ENCODE measurements at regions not wholly inside any gene's neighbourhood (a gene's known extent, or its start where the extent isn't known, plus 50 kb on each side); places are given as distances from the start of the nearest gene placed in this dataset.

GRCh38 chr4:116872941-116873340 is 212.4 kb downstream of the TRAM1L1 start:
- no peak for DNase-seq

DNA sequence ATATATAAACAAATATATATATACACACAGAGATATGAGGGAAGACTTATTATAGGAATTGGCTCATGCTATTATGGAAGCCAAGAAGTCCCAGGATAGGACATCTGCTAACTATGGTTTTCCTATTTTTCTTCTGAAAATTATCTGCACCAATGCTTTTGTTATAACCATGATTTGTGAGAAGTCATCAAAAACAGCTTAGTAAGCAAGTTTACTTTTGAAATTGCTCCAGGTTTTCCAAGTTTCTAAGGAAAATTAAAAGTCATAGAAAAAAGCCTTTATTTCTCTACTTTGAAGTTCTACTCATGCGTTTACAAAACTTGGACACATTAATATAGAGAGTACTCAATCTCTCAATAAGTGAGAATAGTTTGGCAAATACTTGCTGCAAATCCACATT is 213.1 kb downstream of the TRAM1L1 start:
- no peak for DNase-seq

GRCh38 chr4:116870686-116871085 is 214.7 kb downstream of the TRAM1L1 start:
- no peak for DNase-seq

GRCh38 chr4:116866106-116866505 is 219.3 kb downstream of the TRAM1L1 start:
- DNase-seq = no peak

GRCh38 chr4:116862592-116862991 is 222.8 kb downstream of the TRAM1L1 start:
- no peak for DNase-seq

DNA sequence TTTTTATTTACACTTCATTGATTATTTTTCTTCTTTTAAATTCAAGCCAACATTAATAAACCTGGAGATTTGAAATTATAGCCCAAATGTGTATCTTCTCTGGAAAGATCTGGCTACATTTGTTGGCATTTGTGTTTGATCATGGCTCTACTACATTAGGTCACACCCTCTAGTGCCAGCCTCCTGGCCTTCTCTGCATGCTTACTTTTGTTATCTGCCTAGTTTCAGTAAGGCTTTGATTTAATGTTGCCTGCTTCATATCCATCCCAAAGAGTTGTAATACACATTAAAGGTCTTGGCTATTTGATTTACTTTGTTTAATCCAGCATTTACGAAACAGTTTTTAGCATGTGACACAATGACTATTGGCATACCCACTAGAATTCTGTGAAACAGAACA is 224.5 kb downstream of the TRAM1L1 start:
- DNase-seq = no peak

GRCh38 chr4:116849620-116850019 is 235.8 kb downstream of the TRAM1L1 start:
- no peak for DNase-seq

DNA sequence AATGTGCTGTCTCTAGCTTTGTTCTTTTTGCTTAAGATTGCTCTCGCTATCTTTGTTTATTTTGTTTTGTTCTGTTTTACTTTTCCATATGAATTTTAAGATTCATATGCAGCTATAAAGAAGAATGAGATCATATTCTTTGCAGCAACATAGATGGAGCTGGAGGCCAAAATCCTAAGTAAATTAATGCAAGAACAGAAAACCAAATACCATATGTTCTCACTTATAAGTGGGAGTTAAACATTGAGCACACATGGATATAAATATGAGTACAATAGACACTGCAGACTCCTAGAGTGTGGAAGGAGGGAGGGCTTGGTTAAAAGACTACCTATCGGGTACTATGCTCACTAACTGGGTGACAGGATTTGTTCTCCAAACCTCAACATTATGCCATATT is 237.8 kb downstream of the TRAM1L1 start:
- DNase-seq = no peak

DNA sequence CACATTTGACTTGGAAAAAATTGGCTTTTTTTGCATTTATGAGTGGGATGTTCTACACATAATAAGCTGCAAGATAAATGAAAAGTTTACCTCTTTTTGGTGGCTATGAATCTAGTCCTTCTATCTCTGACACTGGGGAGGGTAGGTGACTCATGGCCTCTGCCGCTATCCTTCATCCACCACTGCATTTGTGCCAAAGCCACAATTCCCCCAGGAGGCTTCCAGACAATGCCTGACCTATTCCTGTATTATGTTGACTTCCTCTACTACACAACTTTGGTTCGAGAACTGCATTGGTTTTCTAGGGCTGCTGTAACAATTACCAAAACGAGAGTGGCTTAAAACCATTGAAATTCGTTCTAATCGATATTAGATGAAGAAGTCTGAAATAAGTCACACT is 245.6 kb downstream of the TRAM1L1 start:
- DNase-seq = no peak

DNA sequence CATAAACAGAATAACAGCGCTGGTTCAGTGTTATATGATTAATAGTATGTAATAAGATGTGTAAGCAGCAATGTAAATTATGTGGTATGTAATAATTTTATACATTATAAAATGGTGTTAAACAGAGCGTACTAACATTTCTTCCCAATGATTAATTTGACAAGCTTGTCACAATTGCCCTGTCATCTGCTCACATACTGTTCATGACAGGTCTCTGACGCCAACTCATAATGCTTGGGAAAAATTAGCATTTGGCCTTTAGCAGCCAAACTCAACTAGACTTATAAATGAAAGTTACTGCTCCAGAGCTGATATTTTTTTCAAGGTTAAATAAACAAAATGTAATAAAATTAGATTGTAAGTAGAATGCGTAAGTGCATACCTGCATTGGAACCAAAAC is 246.8 kb downstream of the TRAM1L1 start:
- peak in 4 of 56 donors; percentile 1 to 7 (median 4) for DNase-seq

- no peak for DNase-seq
Observed at GRCh38 chr4:116829187-116829586, 256.2 kb downstream of the TRAM1L1 start.

GRCh38 chr4:116824172-116824571 is 261.2 kb downstream of the TRAM1L1 start:
- no peak for DNase-seq

GRCh38 chr4:116811730-116812129 is 273.6 kb downstream of the TRAM1L1 start:
- no peak for DNase-seq

DNA sequence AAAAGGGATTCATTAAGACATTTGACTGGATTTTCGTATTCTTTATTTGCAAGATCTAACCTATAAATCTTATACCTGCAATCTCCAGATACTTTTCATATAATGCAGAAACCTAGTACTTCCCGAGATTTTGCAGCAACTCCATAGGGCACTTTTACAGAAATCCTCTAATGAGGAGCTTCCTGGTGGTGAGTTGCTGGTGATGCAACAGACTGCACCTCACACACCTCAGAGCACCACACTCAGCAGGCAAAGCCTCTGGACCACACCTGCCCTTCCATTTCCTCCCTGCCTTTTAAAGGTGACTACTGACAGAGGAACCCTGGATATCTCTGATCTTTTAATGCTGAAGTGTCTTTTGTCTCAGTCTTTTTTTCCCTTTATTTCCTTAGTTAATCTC is 289.4 kb downstream of the TRAM1L1 start:
- no peak for DNase-seq

GRCh38 chr4:116788723-116789122 is 296.7 kb downstream of the TRAM1L1 start:
- DNase-seq = no peak

DNA sequence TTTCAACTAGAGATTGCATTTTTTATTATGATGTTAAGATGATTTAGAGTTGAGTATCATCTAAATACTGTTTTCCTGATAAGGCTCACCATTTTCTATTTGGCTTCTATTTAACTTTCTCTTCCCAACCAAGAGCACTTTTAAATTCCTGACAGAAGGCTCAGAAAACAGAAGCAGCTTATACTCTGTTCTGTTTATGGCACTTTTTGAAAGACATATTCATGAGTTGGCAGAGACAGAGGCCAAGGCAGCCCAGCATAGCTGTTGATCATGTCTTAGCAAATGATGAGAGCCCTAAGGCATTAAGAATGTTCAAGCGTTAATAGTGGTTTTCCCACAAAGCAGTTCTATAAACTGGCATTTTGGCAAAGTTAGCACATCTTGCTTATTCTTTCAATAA is 330.3 kb downstream of the TRAM1L1 start:
- DNase-seq = no peak

- DNase-seq = no peak
Observed at GRCh38 chr4:116752027-116752426, 333.3 kb downstream of the TRAM1L1 start.

GRCh38 chr4:116736756-116737155 is 348.6 kb downstream of the TRAM1L1 start:
- DNase-seq = no peak

DNA sequence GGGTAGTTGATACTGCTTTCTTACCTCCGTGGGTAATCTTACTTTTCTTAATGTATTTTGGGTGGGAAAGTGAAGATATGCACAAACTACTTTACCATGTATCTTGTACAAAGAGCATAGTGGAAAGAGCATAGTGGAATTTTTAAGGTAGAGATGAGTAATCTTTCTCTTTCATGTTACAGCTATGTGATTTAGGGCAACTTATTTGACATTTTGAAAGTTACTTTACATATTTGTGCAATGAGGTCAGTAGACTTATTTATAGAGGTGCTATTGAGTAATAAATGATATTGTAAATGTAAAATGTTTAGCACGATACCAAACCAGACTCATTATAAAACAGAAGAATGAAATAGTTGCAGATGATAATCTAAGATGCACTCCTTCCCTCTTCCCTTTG is 351.2 kb downstream of the TRAM1L1 start:
- DNase-seq = no peak

- DNase-seq = no peak
Observed at GRCh38 chr4:116733370-116733769, 352.0 kb downstream of the TRAM1L1 start.

GRCh38 chr4:116726523-116726922 is 358.9 kb downstream of the TRAM1L1 start:
- DNase-seq = no peak

- no peak for DNase-seq
Observed at GRCh38 chr4:116724249-116724648, 361.1 kb downstream of the TRAM1L1 start.

DNA sequence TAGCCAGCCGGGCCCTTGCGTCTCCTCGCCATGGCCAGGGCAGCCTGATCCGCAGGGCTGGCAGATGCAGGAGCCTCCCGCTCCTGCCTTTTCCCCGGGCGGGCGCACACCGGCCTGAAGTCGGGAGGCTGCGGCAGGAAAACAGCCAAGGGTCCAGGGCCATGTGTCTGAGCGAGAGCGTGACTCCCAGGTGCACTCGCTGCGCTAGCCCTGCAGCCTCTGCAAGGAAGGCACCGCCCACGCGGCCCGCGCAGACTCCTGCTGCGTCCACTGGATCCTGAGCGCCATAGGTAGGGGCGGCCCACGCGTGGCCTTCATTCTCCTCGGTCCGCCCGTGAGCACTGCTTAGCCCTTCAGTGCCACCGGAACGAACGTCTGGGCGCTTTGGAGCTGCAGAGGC is 379.9 kb downstream of the TRAM1L1 start:
- no peak for DNase-seq

DNA sequence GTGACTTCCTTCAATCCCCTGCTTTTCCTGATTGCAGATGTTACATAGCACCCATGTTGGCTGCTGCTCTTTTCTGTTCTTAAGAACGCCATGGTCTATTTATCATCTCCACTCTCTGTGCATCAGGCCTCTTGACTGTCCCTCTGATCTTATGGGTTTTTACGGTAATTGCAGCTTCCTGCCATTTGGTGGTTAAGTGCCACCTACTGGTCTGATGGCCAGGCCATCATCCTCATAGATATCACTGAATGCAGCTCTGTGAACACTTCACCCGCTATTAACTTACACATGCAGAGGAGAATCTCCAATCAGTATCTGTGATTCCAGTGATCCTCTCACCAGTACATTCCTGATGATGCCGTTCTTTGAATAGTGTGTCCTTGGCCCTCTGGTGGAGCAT is 382.4 kb downstream of the TRAM1L1 start:
- no peak for DNase-seq

GRCh38 chr4:116688536-116688935 is 396.8 kb downstream of the TRAM1L1 start:
- DNase-seq = no peak
